Midbrain (tissue), 1 donor: ENCODE measurements at regions not wholly inside any gene's neighbourhood (a gene's known extent, or its start where the extent isn't known, plus 50 kb on each side); places are given as distances from the start of the nearest gene placed in this dataset.

Source experiments
- DNase-seq: peaks from one replicate; lab custom pipeline; 2025; lab: John Stamatoyannopoulos, UW

DNA sequence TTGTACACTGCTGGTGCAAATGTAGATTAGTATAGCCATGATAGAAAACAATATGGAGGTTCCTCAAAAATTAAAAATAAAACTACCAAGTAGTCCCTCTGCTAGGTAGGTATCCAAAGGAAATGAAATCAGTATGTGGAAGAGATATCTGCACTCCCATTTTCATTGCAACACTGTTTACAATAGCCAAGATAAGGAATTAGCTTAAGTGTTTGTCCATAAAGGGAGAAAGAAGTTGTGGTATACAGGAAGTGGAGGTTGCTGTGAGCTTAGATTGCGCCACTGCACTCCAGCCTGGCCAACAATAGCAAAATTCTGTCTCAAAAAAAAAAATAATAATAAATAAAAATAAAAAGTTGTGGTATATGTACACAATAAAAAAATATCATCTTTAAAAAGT lies 325.0 kb upstream of the EMCN start:
- no peak for DNase-seq

DNA sequence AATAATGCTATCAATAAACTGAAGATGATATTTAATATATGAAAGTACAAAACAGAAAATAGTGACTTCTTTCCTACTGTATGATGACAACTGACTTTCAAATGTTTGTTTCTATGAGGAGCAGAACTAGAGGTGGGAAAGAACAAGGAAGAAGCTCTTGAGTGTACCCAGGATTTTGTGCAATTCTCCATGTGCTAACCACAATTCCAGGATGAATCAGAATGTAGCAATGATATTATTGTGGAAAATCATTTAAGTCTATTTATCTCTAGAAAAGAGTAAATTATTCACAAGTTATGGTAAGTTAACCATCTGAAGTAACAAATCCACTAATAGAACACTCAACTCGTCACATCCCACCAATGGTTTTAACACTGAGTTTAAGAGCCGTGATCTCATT lies 324.1 kb upstream of the EMCN start:
- DNase-seq: no peak

DNA sequence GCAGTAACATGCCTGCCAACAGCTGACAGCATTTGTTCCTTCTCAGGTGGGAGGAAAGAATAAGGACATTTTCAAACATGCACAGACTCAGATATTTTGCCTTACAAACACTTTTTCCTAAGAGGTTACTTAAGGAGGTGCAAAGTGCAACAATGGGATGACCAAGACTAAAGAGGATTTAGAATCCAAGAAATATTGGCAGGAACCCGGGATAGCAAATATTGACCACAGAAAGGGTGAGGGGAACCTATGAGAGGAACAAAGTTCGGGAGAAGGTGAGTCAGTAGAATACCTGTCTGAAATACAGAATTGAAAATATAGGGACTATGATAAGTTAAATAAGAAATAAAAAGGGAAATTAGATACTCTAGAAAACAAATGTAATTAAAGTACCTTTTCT lies 321.9 kb upstream of the EMCN start:
- no peak for DNase-seq

DNA sequence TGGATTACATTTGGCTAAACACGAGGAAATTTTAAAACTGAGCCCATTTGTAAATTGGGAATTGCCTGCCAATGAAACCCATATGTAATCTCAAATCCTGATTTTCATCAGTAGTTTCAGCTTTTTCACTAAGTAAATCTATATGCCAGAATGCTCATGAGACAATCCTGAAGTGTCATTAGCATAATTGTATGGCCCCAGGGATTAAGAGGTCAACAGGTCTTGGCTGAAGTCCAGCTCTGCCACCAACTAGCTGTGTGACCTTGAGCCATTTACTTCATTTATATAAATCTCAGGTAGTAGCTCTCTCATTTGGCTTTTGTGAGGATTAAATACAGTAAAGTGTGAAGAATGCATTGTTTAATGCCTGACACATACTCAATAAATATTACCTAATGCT lies 320.5 kb upstream of the EMCN start:
- DNase-seq: no peak

DNA sequence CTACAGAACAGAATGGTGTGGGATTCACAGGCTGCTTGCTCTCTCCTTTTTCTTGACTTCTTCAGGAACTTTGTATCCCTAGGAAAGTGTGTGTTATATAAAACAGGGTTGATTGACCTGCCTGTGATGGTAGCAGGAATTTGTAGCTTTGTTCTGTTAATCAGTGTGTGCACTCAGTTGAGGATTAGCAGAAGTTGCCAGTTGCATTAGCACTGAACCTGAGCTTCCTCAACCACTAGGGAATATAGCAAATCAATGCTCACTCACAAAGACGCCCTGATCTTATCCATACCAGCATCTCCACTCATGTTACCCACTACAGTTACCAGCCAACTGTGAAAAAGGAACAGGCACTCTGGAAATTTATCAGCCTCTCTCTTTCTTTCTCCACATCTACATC lies 319.1 kb upstream of the EMCN start:
- DNase-seq: no peak

DNA sequence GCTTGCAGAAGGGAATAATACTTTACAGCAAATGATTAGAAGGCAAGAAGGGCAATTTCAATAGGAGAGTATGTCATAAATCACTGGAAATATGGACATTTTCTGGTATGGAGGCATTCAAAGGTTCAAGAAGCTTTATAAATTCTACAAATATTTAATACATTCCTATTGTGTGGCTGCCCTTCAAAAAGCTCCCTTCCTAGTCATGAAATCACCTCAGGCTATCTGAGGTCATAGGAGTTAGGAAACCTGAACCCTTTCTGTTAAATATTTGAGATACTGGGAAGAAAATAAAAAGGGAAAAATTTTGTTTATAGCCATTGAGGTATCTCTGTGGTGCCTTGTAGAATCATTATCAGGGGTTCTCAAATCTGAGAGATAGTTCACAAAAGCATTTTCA lies 316.8 kb upstream of the EMCN start:
- DNase-seq: no peak

DNA sequence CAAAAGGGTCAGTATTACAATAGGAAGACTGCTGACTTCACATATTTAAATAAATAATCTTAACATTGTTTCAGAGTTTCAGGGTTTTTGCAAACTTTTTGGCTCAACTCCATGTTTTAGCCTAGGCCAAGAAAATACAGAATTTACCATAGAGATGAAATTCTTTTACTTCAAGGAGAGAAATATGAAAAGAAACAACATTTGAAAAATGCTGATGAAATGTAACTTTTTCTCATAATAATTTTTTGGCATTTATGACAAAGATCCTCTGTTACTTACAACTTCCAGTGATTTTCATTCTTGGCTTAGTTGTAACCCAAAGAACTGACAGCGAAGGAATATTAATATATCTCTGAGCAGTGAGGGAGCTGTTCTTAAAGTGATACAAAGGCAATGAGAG lies 316.1 kb upstream of the EMCN start:
- no peak for DNase-seq

DNA sequence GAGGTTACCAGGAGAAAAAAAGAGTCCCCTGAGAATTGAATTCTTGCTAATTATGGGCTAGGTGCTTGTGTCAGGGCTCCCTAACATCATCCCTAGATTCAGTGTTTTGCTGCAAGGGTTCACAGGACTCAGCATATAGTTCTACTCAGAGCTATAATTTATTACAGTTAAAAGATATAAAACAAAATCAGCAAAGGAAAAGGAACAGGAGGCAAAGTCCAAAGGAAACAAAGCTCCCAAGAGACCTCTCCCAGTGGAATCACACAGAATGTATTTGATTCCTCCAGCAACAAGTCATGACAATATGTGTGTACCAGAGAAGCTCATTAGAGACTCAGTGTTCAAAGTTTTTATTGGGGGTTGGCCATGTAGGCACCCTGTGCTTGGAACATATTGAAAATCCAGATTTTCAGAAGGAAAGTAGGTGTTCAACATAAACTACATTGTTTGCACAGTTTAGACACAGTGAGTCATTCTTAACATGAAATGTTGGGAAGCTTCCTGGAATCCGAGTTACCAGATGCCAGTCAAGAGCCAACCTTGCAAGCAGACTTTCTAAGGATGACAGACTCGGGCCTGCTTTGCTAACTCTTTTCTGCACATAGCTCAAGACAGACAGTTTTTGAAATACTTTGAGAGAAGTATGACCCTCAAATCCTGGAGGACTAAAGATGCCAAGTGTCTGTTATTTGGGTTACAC lies 311.3 kb upstream of the EMCN start:
- DNase-seq: no peak

DNA sequence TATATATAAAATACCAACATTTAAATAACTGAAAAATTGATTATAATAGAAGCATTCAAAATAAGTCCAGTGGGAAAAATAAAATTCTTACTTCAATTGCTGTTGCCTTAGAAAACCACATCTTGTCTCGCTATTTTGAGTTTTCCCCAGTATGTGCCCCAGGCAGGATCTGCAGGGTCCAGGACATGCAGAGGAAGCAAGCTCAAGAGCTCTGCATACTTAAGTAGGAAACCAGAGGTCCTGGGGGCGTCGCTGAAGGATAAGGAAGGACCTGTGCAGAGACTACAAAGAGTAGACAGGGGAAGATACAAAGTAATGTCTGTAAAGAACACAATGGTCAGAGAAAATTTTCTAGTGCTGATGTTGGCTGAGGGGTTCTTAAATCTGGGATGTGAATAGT lies 310.5 kb upstream of the EMCN start:
- DNase-seq: no peak

DNA sequence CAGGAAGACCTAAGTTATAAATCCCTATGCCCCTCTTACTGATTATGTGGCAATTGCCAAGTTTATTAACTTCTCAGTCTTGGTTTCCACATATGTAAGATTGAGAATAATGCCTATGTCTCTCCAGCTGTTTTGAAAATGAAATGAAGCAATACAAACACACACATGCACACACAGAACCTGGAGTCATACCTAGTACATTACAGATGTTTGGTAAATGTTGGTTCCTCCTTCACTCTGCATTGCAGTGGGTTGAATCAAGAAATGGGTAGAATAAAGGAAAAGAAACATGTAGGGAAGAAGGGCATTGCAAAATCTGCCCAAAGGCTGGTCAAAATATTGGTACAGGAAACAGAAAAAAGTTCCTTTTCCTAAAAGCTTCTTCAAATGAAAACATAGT lies 309.9 kb upstream of the EMCN start:
- no peak for DNase-seq

DNA sequence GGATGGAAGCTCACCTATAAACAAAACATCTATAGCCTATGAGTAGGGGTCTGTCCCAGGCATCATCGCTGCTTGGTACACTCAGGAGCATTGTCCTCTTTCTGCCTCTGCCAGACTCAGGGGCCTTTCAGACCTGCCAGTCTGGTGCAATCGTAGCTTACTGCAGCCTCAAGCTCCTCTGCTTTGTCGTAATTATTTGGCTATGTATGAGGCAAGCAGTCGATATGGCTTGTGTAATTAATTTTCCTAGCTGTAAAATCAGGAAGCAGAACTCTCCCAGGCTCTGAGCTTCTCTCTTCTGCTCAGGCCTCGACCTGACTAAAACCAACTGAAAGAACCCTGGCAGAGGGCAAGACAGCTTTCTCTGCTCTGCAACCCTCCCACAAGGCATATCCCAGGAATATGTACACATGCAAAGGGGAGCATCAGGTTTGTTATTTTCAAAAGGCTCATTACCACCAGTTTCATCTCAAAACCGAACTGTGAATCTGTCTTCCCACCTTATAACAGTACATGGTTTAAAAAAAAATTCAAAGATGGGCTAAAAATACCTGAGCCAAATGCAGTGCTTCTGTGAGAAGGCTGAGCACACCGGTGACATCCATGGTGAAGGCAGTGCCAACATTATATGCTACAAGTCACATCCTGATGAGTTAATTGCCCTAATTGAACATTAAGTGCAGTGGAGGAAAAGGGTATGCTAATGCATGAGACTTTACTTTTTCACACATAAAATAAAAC lies 309.2 kb upstream of the EMCN start:
- DNase-seq: no peak

DNA sequence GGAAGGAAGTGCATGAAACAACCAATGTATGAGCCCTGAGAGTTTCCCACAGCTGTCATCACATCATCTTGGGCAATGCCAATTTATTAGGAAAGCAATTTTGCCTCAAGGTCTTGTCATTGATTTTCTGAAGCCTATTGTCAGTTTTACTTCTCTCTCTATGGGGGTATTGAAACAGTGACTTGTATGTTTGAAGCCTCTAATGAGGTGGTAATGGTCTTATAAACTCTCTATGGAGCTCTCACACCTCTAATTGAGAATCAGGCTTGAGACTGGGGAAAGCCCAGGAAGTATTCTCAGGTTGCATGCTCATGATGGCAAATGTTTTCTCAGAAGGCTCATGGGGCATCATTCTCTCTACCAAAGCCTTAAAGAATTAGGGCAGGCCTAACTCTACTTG lies 308.2 kb upstream of the EMCN start:
- DNase-seq: no peak

DNA sequence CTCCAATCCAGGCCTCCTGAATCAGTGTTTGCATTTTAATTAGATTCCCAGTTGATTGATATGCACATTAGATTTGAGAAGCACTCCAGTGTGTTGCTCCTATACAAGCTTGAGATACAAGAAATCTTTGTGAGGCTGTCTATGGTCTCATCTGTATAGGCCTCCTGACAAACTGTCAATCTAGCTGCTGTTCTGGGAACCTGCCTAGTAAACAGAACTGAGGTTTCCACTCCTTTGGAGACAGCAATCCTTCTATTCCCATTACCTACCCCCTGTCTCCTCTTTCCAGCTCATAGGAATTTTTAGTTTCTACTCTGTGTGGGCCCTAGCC lies 306.1 kb upstream of the EMCN start:
- no peak for DNase-seq

DNA sequence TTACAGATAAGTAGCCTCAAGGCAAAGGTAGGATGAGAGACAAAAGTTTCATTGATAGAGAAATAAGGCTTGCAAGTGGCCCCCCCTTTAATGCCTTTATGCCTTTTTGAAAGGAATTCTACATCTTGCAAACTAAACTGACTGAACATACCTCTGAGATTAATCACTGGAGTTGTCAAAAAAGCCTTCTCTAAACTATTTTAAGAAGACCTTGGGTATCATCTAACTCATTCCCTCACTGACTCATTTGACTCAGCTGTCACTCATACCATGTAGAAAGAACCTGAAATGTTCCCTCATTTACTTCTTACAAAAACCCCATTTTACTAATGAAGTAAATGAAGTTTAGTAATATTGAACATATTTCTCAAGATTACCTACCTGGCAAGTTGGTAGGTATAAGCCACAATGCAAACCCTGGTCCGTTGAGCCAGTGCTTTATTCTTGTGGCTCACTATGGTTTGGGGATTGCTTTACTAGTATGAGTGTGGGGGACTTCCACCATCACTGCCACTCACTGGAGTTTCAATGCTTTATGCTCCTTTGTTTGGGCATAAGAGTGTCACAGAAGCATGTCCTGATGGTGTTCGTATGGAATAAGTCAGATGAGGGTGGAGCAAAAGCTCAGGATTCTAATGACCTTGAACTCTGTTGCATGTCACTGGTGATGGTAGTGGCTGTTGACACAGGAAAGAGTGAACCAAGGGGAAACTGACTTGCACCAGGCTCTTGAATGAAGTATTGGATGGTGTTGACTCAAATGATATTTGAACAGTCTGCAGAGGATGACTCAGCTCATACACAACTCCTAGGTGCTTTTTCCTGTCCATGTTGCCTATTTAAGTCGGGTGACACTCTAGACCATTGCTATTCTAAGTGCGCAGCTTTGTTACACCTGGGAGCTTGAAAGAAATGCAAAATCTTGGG lies 305.5 kb upstream of the EMCN start:
- DNase-seq: no peak

DNA sequence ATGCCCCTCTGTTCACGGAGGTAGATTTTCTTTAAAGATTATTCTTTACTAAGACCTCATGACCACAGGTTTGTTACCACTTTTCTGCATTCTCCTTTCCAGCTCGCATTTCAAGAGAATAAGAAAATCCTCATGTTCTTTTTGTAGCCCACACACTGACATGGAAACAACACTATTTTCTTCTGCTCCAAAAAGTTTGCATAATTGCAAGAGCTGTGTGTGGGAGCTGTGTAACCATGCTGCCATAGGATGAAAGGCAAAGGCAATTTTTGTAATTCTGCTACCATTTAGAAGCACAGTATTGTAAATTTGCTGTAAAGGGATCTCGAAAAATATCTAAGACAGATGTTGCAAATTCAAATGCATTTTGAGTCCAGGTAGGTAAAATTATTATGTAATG lies 302.4 kb upstream of the EMCN start:
- no peak for DNase-seq

DNA sequence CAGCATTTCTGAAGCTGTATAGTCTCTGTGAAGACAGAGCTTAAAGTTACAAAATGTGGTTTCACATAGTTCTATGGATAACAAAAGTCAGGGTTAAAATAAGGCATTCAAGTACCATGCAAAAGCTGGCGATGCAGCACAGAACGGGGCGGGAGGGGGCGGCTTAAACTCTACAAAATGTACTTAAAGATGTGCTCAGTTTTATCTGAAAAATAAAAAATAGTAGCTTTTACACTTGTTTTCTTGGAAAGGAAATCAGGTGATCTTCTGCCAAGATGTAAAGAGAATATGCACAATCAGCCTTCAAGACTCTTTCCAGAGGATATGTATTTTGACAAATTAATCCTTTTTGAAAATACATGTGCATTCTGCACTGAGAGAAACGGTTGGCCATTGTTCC lies 301.7 kb upstream of the EMCN start:
- no peak for DNase-seq

DNA sequence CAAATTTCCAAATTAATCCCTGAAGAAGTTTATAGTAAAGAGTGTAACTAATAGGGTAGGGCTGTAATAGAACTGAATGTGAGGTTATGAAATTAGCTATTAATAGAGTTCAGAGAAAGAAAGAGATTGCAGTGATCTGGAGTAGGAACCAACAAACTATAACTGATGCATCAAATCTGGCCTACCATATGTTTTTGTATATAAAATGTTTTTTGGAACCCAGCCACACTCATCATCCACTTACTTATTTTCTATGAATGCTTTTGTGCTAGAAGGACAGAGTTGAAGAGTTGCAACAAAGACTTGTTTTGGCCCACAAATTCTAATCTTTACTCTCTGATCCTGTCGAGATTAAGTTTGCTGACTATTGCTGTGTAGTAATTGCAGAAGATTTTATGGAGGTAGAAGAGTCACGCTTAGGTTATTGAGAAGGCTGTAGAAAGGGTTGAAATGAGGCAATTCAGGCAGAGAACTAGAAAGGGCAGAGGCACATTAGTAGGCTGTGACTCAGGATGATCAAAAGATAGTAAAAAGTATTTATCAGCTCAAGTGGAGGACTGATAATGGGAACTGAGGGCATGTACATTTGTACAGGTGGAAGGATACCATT lies 298.7 kb upstream of the EMCN start:
- no peak for DNase-seq

DNA sequence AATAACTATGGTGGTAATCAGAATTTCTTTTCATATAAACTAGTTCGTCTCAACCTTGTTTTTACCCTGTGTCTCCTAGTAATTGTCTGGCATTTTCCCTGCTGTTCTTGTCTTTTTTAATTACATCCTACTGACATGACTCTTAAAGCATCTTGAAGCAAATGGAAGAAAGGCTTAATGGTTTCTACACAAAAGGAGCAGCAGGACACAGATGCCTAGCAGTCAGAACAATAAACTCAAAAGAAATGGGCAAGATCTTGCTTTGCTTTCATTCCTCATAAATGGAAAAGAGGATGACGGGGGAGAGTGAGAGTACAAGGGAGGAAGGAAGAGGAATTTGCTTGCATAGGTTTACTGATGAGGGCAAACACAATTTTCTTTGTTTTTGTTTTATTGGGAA lies 293.2 kb upstream of the EMCN start:
- DNase-seq: no peak

DNA sequence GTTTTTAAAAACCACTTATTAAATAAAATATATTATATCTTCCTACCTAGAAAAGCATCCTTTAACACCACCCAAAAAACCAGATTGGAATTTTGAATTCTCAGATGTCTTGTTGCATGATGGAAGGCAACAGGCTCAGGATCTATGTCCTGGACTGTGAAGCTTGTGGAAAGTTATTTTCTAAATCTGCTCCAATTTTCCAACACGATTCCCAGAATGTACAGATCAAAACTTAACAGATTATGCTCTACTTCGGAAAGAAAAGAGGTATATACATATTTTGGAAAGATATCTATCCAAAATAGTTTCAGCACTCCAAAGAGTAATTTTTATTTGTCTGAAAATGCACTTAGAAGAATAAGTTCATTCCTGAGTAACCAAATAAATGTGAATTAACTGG lies 291.7 kb upstream of the EMCN start:
- no peak for DNase-seq

DNA sequence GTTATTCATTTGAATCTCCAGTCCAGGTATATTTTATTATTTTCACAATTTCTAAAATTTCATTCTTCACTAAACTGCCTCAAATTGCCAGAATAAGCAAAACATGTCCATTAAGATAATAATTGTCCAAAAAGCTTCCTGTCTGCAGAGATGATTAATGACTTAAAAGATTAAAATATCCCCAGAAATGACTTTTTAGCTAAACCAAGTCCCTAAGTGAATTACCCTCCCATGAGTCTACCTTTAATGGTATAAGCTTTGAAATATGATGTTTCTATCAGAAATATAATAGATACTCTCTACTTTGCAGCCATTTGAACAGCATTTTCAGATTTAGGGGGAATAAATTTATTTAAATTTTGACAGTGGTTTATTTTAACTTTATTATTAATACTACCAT lies 289.2 kb upstream of the EMCN start:
- DNase-seq: no peak

DNA sequence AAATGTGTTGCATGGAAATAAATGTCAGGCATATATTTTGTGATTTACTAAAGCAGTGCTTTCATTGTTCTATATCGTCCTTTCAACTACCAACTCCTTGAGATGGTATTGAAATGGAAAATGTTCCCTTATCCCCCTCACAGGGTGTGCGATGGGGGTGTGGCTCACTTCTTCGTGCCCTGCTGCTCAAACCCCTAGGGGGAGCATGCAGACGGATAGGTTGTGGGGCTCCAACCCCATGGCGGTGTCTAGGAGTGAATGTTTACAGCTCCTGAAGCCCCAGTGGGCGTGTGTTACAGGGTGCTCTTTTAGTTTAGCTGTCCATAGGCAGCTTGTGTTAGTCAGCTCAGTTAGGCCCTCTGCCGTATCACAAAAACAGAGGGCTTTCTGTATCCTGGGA lies 287.7 kb upstream of the EMCN start:
- no peak for DNase-seq

DNA sequence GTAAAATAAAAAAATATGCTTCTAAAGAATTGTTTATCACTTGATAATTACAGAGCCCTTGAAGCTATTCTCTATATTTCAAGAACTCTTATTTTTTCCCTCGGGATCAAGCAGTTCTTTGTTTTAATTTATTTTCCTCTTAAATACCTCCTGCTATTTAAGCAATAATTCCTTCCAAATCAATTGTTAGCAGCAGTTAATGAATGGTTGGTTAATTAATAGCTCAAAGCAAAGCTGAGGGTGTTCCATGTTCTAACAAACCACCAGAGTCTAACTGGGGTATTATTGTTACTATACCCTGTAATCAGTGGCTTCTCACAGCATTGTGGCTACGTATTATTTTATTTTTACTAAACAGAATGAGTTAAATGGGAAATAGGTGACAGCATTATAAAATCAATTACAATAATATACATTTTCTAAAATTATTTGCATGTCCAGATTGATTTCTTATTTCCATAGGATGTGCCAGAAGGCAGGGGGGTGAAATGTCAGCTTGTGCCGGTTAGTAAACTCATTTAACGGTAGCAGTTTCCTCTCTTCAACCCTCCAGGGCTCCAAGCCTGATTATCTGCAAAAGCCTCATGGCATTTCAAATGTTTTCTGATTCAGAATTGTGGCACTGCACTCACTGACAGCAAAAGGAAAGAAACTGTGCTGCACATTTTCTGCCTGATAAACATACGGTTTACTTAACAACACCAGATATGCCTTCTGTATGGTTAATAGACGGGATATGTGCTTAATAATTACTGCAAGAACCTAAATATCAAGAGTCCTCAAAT lies 286.9 kb upstream of the EMCN start:
- no peak for DNase-seq
